CD14-positive monocyte (primary cell): ENCODE measurements at regions not wholly inside any gene's neighbourhood (a gene's known extent, or its start where the extent isn't known, plus 50 kb on each side); places are given as distances from the start of the nearest gene placed in this dataset.

Experiments
- DNase-seq, 3 donors: peaks; one replicate each; pipeline ENCODE4 v3.0.0-alpha.2; 2011 to 2022
- H2AFZ ChIP-seq: 2 replicates; pipeline ENCODE4 v1.6.0; 2012; ENCODE audit warnings: mild to moderate bottlenecking, low read depth, low read length, inconsistent platforms; ENCODE audit not compliant: insufficient read depth, poor library complexity, severe bottlenecking
- H3K27ac ChIP-seq, 2 donors: 1 replicate in 1 of 2; 2 replicates in 1 of 2; pipeline ENCODE4 v1.5.1; 2012 to 2013; ENCODE audit warnings: low read length in 2 of 2, control low read depth in 1 of 2, inconsistent platforms in 1 of 2, low read depth in 1 of 2, mild to moderate bottlenecking in 1 of 2
- H3K27me3 ChIP-seq, 2 donors: one replicate each; pipeline versions ENCODE4 v1.6.0 to v1.6.1; 2011 to 2013; ENCODE audit warnings: low read length in 2 of 2; ENCODE audit not compliant: control insufficient read depth in 2 of 2, insufficient read depth in 2 of 2
- H3K36me3 ChIP-seq, 2 donors: replicated peaks in 1 of 2; 1 replicate in 1 of 2; 2 replicates in 1 of 2; pipeline versions ENCODE4 v1.5.1 to v1.6.1; 2012 to 2013; ENCODE audit warnings: low read length in 2 of 2, control low read depth in 1 of 2, inconsistent platforms in 1 of 2, mild to moderate bottlenecking in 1 of 2; ENCODE audit not compliant: insufficient read depth in 2 of 2, control insufficient read depth in 1 of 2
- H3K4me1 ChIP-seq, 2 donors: 1 replicate in 1 of 2; 2 replicates in 1 of 2; pipeline versions ENCODE4 v1.5.1 to v1.6.1; 2012 to 2013; ENCODE audit warnings: low read length in 2 of 2, control low read depth in 1 of 2, inconsistent platforms in 1 of 2, mild to moderate bottlenecking in 1 of 2, moderate library complexity in 1 of 2; ENCODE audit not compliant: insufficient read depth in 2 of 2, control insufficient read depth in 1 of 2
- H3K4me2 ChIP-seq: replicated peaks from 2 replicates; pipeline ENCODE3; 2012; ENCODE audit warnings: low read length, moderate library complexity, mild to moderate bottlenecking; ENCODE audit not compliant: poor library complexity, severe bottlenecking; ENCODE audit errors: extremely low read depth
- H3K4me3 ChIP-seq, 3 experiments: fragments of 200-600 bp in 1 of 3; sonication (generic) in 1 of 3; replicated peaks in 1 of 3; 1 replicate in 2 of 3; 2 replicates in 1 of 3; pipeline ENCODE4 v1.5.1; 2011 to 2013; ENCODE audit warnings: low read length in 3 of 3, mild to moderate bottlenecking in 3 of 3, control low read depth in 2 of 3, low read depth in 2 of 3, inconsistent platforms in 1 of 3, moderate library complexity in 1 of 3
- H3K79me2 ChIP-seq: 2 replicates; pipeline ENCODE4 v1.6.0; 2012; ENCODE audit warnings: mild to moderate bottlenecking, control low read depth, inconsistent platforms, low read length, moderate library complexity; ENCODE audit not compliant: insufficient read depth
- H3K9ac ChIP-seq: 2 replicates; pipeline ENCODE4 v1.6.0; 2017; ENCODE audit warnings: low read length, mild to moderate bottlenecking; ENCODE audit not compliant: insufficient read depth, poor library complexity, severe bottlenecking
- H3K9me3 ChIP-seq, 2 donors: replicated peaks in 1 of 2; 1 replicate in 1 of 2; 2 replicates in 1 of 2; pipeline versions ENCODE4 v1.5.1 to v1.6.1; 2012 to 2013; ENCODE audit warnings: low read length in 2 of 2, control low read depth in 1 of 2; ENCODE audit not compliant: control insufficient read depth in 1 of 2, insufficient read depth in 1 of 2
- H4K20me1 ChIP-seq: 2 replicates; pipeline ENCODE4 v1.6.0; 2012; ENCODE audit warnings: mild to moderate bottlenecking, low read length, control low read depth, moderate library complexity; ENCODE audit not compliant: insufficient read depth
- H3K27ac Mint-ChIP-seq, 7 donors: one replicate each; pipeline ENCODE4 v1.8.0; 2020; ENCODE audit warnings: mild to moderate bottlenecking in 7 of 7, mixed read lengths in 7 of 7, moderate library complexity in 6 of 7, inconsistent platforms in 2 of 7
- H3K27me3 Mint-ChIP-seq, 3 donors: one replicate each; pipeline ENCODE4 v1.8.0; 2021 to 2022; ENCODE audit warnings: low read depth in 3 of 3, mild to moderate bottlenecking in 3 of 3, mixed read lengths in 3 of 3, moderate library complexity in 3 of 3, inconsistent platforms in 1 of 3
- H3K36me3 Mint-ChIP-seq, 2 donors: one replicate each; pipeline ENCODE4 v1.8.0; 2020; ENCODE audit warnings: mixed read lengths in 2 of 2, inconsistent platforms in 1 of 2, mild to moderate bottlenecking in 1 of 2
- H3K4me1 Mint-ChIP-seq: one replicate; pipeline ENCODE4 v1.8.0; 2020; ENCODE audit warnings: mild to moderate bottlenecking, mixed read lengths
- H3K4me3 Mint-ChIP-seq, 2 donors: one replicate each; pipeline ENCODE4 v1.8.0; 2020; ENCODE audit warnings: mild to moderate bottlenecking in 2 of 2, mixed read lengths in 2 of 2, moderate library complexity in 1 of 2
- H3K9me3 Mint-ChIP-seq, 7 donors: one replicate each; pipeline ENCODE4 v1.8.0; 2020 to 2022; ENCODE audit warnings: mixed read lengths in 7 of 7, mild to moderate bottlenecking in 6 of 7, moderate library complexity in 6 of 7, inconsistent platforms in 2 of 7
- WGBS: methylation state at CpG from one replicate; pipeline ENCODE4 v1.1.5; 2013; ENCODE audit warnings: missing lambda C conversion rate; ENCODE audit not compliant: insufficient coverage; 5-methylcytosine and 5-hydroxymethylcytosine counted together
- intact Hi-C, 2 donors: fragments of 100-400 bp; cut with micrococcal nuclease; formaldehyde crosslinking; loops; one replicate each; pipeline versions ENCODE4 v1.15.0 to v1.15.1; 2023
- TF ChIP-seq, protein P1 (sequence below): fragments of 200-600 bp; IDR thresholded peaks from one replicate; pipeline ENCODE4 v1.8.0; 2022; ENCODE audit warnings: antibody characterized with exemption, mild to moderate bottlenecking

DNA sequence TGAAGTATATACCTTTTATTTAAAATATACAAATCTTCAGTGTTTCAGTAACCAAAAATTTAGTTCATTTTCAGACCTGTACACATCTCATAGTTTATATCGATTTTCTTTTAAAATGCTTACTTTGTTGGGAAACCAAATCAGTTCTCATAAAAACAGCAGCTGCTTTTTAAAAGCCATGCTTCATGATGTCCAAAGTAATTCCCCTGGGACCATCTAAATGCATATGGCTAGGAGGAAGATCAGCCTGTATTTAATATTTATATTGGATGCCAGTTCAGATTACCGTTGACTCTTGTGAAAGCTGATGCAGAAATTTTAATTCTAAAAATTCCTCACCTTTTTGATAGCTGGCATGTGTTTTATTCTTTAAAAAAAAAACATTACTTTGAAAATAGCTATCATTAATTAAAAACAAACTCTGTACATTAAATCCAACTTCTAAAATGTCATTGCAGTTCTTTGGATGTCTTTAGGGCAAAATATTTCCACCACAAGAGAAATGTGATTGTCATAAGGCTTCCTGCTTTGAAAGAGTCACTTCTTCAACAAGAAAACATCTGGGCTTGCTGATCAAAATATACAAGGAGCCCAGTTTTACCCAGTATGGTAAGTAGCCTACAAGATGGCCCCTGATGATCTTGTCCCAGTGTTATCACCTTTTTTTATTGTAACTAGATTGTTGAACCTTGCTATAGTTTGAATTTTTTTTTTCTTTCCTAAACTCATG, 1242.9 kb upstream of the CDH6 start:
- Histone ChIP-seq H3K27me3 (no peaks in the 10 kb centered on the region), H2AFZ (no peak overlapping the region), H3K4me1 (no peaks in the 10 kb centered on the region), H3K79me2 (no peaks in the 10 kb centered on the region), H3K36me3 (no peaks in the 10 kb centered on the region), H3K9ac (no peak overlapping the region), H3K27ac (no peak overlapping the region), H4K20me1 (no peaks in the 10 kb centered on the region), H3K4me3 (no peak overlapping the region), H3K4me2 (no peak overlapping the region), H3K9me3 (peaks cover 5% of the 10 kb centered on the region in 2 donors)
- no peak overlapping the region for H3K4me3 Mint-ChIP-seq
- no peak for DNase-seq
- intact Hi-C loops, result no loop called here
- peaks cover 0 to 10% (median 2%) of the 10 kb centered on the region in 7 donors for H3K9me3 Mint-ChIP-seq
- H3K27me3 Mint-ChIP-seq, result no peaks in the 10 kb centered on the region
- TF ChIP-seq, protein P1, sequence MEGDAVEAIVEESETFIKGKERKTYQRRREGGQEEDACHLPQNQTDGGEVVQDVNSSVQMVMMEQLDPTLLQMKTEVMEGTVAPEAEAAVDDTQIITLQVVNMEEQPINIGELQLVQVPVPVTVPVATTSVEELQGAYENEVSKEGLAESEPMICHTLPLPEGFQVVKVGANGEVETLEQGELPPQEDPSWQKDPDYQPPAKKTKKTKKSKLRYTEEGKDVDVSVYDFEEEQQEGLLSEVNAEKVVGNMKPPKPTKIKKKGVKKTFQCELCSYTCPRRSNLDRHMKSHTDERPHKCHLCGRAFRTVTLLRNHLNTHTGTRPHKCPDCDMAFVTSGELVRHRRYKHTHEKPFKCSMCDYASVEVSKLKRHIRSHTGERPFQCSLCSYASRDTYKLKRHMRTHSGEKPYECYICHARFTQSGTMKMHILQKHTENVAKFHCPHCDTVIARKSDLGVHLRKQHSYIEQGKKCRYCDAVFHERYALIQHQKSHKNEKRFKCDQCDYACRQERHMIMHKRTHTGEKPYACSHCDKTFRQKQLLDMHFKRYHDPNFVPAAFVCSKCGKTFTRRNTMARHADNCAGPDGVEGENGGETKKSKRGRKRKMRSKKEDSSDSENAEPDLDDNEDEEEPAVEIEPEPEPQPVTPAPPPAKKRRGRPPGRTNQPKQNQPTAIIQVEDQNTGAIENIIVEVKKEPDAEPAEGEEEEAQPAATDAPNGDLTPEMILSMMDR, result no peak
- H3K36me3 Mint-ChIP-seq, result no peaks in the 10 kb centered on the region
- H3K4me1 Mint-ChIP-seq, result no peaks in the 10 kb centered on the region
- WGBS, result no CpG with 5 or more reads among the region's 2 CpGs
- H3K27ac Mint-ChIP-seq, result no peak overlapping the region

- peaks cover 5% of the 10 kb centered on the region in 2 donors for H3K9me3 ChIP-seq
- DNase-seq, result no peak
- WGBS, result 84% methylated on average over 4 of the region's 7 CpGs
- H3K4me1 ChIP-seq, result no peaks in the 10 kb centered on the region
- H3K36me3 Mint-ChIP-seq, result no peaks in the 10 kb centered on the region
- no peaks in the 10 kb centered on the region for H3K79me2 ChIP-seq
- no peak overlapping the region for H3K4me3 ChIP-seq
- H3K27me3 Mint-ChIP-seq, result no peaks in the 10 kb centered on the region
- TF ChIP-seq, protein P1, result no peak
- H3K36me3 ChIP-seq, result no peaks in the 10 kb centered on the region
- H3K9ac ChIP-seq, result no peak overlapping the region
- peaks cover 0 to 10% (median 2%) of the 10 kb centered on the region in 7 donors for H3K9me3 Mint-ChIP-seq
- H3K4me1 Mint-ChIP-seq, result no peaks in the 10 kb centered on the region
- intact Hi-C loops, result no loop called here
- H3K27ac ChIP-seq, result no peak overlapping the region
- no peaks in the 10 kb centered on the region for H4K20me1 ChIP-seq
- H3K4me3 Mint-ChIP-seq, result no peak overlapping the region
- H3K27me3 ChIP-seq, result no peaks in the 10 kb centered on the region
- H3K4me2 ChIP-seq, result no peak overlapping the region
- no peak overlapping the region for H2AFZ ChIP-seq
- no peak overlapping the region for H3K27ac Mint-ChIP-seq
Measured at GRCh38 chr5:29949301-29949872, 1244.1 kb upstream of the CDH6 start.
